ENCODE measurements at regions not wholly inside any gene's neighbourhood (a gene's known extent, or its start where the extent isn't known, plus 50 kb on each side); places are given as distances from the start of the nearest gene placed in this dataset.

GRCh38 chr13:64278493-64278892 lies 2862.8 kb upstream of the PCDH20 start:
- TF ChIP-seq, protein P1, sequence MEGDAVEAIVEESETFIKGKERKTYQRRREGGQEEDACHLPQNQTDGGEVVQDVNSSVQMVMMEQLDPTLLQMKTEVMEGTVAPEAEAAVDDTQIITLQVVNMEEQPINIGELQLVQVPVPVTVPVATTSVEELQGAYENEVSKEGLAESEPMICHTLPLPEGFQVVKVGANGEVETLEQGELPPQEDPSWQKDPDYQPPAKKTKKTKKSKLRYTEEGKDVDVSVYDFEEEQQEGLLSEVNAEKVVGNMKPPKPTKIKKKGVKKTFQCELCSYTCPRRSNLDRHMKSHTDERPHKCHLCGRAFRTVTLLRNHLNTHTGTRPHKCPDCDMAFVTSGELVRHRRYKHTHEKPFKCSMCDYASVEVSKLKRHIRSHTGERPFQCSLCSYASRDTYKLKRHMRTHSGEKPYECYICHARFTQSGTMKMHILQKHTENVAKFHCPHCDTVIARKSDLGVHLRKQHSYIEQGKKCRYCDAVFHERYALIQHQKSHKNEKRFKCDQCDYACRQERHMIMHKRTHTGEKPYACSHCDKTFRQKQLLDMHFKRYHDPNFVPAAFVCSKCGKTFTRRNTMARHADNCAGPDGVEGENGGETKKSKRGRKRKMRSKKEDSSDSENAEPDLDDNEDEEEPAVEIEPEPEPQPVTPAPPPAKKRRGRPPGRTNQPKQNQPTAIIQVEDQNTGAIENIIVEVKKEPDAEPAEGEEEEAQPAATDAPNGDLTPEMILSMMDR (IDR thresholded peaks at IDR 0.05; ENCODE audit: low read depth, low read length, missing control alignments): no peak
- in situ Hi-C loops (cut with HindIII; ENCODE audit: low sequenced_read_pairs): no loop called here
- H3K4me3 ChIP-seq (ENCODE audit: low read depth, low read length): no peak overlapping the region
- peak; percentile 58 for DNase-seq (ENCODE audit: low read depth)

- no peak for DNase-seq (ENCODE audit: low read depth)
- H3K4me3 ChIP-seq (ENCODE audit: low read depth, low read length): no peak overlapping the region
- in situ Hi-C loops (cut with HindIII; ENCODE audit: low sequenced_read_pairs): no loop called here
- TF ChIP-seq, protein P1 (IDR thresholded peaks at IDR 0.05; ENCODE audit: low read depth, low read length, missing control alignments): no peak
These were observed 2861.4 kb upstream of the PCDH20 start for GRCh38 chr13:64277097-64277496.

DNA sequence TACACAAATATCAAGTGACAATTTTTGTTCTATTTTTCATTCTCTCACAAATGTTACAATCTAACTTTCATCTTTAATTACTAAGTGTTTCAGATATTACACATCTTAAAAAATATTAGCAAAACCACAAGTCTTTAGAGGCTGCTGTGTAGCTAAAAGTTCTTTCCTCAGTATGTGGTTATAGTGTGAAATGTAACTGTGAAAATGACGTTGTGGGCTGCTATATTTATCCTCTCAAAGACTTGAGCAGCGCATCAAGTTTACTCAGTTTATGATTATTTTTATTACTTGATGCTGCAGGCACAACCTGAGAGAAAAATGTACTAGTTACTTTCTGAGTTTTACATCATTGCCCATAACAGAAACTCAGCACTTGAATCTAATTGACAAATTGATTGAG lies 2860.6 kb upstream of the PCDH20 start:
- in situ Hi-C loops (cut with HindIII; ENCODE audit: low sequenced_read_pairs): no loop called here
- DNase-seq (ENCODE audit: low read depth): no peak
- H3K4me3 ChIP-seq (ENCODE audit: low read depth, low read length): no peak overlapping the region
- TF ChIP-seq, protein P1 (IDR thresholded peaks at IDR 0.05; ENCODE audit: low read depth, low read length, missing control alignments): no peak

DNA sequence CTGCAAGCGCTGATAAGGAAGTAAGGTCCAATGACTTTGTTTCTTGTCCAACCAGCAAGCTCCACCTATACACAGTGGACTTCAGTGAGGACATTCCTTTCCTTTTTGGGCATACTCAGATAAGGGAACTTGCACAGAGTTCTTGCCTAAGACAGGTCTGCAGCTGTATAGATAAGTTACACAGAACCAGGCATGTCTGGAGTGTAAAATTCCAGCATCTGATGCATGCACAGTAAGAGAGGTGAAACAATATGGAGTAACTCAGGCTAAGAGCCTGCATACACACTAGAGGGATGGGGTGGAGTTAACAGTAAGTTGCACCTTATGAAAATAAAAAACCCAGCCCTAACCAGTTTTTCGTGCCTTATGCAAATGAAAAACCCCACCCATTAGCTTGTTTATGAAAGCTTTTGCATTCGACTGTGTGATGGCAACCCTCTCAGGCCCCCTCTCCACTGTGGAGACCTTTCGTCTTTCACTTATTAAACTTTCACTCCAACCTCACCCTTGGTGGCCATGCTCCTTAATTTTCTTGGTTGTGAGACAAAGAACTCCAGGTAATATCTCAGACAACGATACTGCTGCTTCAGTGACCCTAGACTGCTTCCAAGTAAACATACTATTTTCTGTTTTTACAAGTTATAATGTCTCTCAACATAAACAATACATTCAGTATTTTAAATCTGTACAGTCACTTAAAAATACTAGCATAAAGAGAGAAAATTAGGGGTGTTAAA lies 2859.0 kb upstream of the PCDH20 start:
- TF ChIP-seq, protein P1 (IDR thresholded peaks at IDR 0.05; ENCODE audit: low read depth, low read length, missing control alignments): no peak
- in situ Hi-C loops (cut with HindIII; ENCODE audit: low sequenced_read_pairs): no loop called here

DNA sequence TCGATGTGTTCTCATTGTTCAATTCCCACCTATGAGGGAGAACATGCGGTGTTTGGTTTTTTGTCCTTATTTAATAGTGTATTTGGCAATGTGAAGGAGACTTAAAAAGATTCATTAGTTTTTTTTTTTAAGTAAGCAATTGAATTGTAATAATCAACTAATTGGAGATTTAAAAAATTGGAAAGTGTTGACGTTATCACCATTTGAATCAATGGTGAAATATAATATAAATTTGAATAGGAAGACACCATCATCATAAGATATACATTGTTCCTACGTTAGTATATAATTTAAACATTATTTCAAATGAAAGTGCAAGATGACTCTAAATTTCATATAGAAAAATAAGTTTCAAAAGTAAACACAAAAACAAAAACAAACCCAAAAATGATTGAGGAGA lies 2858.1 kb upstream of the PCDH20 start:
- in situ Hi-C loops (cut with HindIII; ENCODE audit: low sequenced_read_pairs): no loop called here
- no peak for DNase-seq (ENCODE audit: low read depth)
- no peak overlapping the region for H3K4me3 ChIP-seq (ENCODE audit: low read depth, low read length)
- TF ChIP-seq, protein P1 (IDR thresholded peaks at IDR 0.05; ENCODE audit: low read depth, low read length, missing control alignments): no peak

More for the DNA sequence above, 2859.0 kb upstream of the PCDH20 start:
- H3K4me3 ChIP-seq (ENCODE audit: low read depth, low read length): no peak overlapping the region
- no peak for DNase-seq (ENCODE audit: low read depth)

DNA sequence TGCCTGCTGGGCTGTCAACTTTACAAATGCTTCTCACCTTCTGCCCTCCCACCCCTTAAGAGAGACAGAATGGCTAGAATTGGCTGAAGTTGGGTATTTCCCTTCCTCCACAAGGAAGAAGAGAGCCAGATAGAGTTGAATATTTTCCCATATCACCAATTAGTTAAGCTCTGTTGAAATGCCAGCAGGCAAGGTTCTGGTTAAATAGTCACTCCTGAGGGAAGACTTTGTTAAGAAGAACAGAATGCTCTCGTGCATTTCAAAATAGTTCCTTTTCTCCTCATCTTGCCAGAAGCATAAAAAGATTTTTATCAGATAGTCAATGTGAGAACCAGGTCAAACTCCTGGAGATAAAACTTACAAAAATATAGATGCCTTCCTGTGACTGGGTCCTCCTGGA lies 2857.0 kb upstream of the PCDH20 start:
- peak; percentile 28 for DNase-seq (ENCODE audit: low read depth)
- TF ChIP-seq, protein P1 (IDR thresholded peaks at IDR 0.05; ENCODE audit: low read depth, low read length, missing control alignments): no peak
- in situ Hi-C loops (cut with HindIII; ENCODE audit: low sequenced_read_pairs): no loop called here

More for the DNA sequence above, 2857.0 kb upstream of the PCDH20 start:
- H3K4me3 ChIP-seq (ENCODE audit: low read depth, low read length): no peak overlapping the region
